ENCODE measurements at regions not wholly inside any gene's neighbourhood (a gene's known extent, or its start where the extent isn't known, plus 50 kb on each side); places are given as distances from the start of the nearest gene placed in this dataset.

GRCh38 chr5:135249658-135250057, 149.4 kb downstream of the MACROH2A1 start:
- H4K8ac ChIP-seq (ENCODE audit: low read depth, low read length) = no peak overlapping the region
- H2AK5ac ChIP-seq (ENCODE audit: low read depth, low read length) = no peak overlapping the region
- H3K4ac ChIP-seq (ENCODE audit: low read length) = no peak overlapping the region
- no peak overlapping the region for H3K27ac ChIP-seq (replicated peaks; ENCODE audit: low read length)
- H4K91ac ChIP-seq (ENCODE audit: low read depth, low read length, poor library complexity) = no peak overlapping the region
- H3K79me1 ChIP-seq (ENCODE audit: low read depth, low read length) = no peaks in the 10 kb centered on the region
- peak overlapping the region; percentile 33 for H2BK120ac ChIP-seq (ENCODE audit: low read depth, low read length)
- no peak overlapping the region for H3K9ac ChIP-seq (ENCODE audit: low read depth, low read length, poor library complexity)
- H3K14ac ChIP-seq (ENCODE audit: low read length) = no peak overlapping the region
- H2BK15ac ChIP-seq (ENCODE audit: low read length) = no peak overlapping the region
- no peak overlapping the region for H2BK12ac ChIP-seq (ENCODE audit: low read length)
- no peak overlapping the region for H3K23ac ChIP-seq (ENCODE audit: low read depth, low read length, poor library complexity)
- H3K4me2 ChIP-seq (ENCODE audit: insufficient read depth, low read length, poor library complexity, severe bottlenecking) = no peak overlapping the region
- H3K4me1 ChIP-seq (ENCODE audit: control insufficient read depth in 2 of 2, insufficient read depth in 1 of 2, low read depth in 1 of 2, low read length in 2 of 2) = peaks cover 0 to 28% of the 10 kb centered on the region in 2 donors
- peaks cover 0 to 2% of the 10 kb centered on the region in 2 donors for H3K36me3 ChIP-seq (replicated peaks in 1 of 2; ENCODE audit: control insufficient read depth in 2 of 2, insufficient read depth in 2 of 2, low read length in 2 of 2)
- no peaks in the 10 kb centered on the region for H3K27me3 ChIP-seq (ENCODE audit: control insufficient read depth in 3 of 3, insufficient read depth in 3 of 3, low read depth in 1 of 3, low read length in 3 of 3)
- H2BK5ac ChIP-seq (ENCODE audit: low read length) = no peak overlapping the region
- peak overlapping the region; percentile 15 for H3K18ac ChIP-seq (ENCODE audit: low read length)
- DNase-seq (ENCODE audit: low spot score) = no peak
- peaks cover 0 to 4% of the 10 kb centered on the region in 2 donors for H3K9me3 ChIP-seq (replicated peaks in 1 of 2; ENCODE audit: control insufficient read depth in 2 of 2, insufficient read depth in 1 of 2, low read depth in 1 of 2, low read length in 2 of 2)
- no CpG with 5 or more reads among the region's 5 CpGs for WGBS, 2 donors (ENCODE audit: extremely low coverage in 2 of 2, insufficient read length in 2 of 2, insufficient replicate concordance in 1 of 2)
- no peak overlapping the region for H3K4me3 ChIP-seq (ENCODE audit: low read length in 2 of 2)
- no peak overlapping the region for H2AFZ ChIP-seq (ENCODE audit: low read length)

- Histone ChIP-seq H2BK120ac (ENCODE audit: low read depth, low read length) (no peak overlapping the region), H3K4me1 (ENCODE audit: control insufficient read depth in 2 of 2, insufficient read depth in 1 of 2, low read depth in 1 of 2, low read length in 2 of 2) (peaks cover 0 to 28% of the 10 kb centered on the region in 2 donors), H2BK5ac (ENCODE audit: low read length) (peak overlapping the region; percentile 22), H3K36me3 (replicated peaks in 1 of 2; ENCODE audit: control insufficient read depth in 2 of 2, insufficient read depth in 2 of 2, low read length in 2 of 2) (peaks cover 0 to 2% of the 10 kb centered on the region in 2 donors), H3K4me3 (ENCODE audit: low read length in 2 of 2) (no peak overlapping the region), H3K27ac (replicated peaks; ENCODE audit: low read length) (no peak overlapping the region), H3K4ac (ENCODE audit: low read length) (no peak overlapping the region), H3K18ac (ENCODE audit: low read length) (peak overlapping the region; percentile 16), H3K14ac (ENCODE audit: low read length) (no peak overlapping the region), H2BK15ac (ENCODE audit: low read length) (peak overlapping the region; percentile 3), H3K27me3 (ENCODE audit: control insufficient read depth in 3 of 3, insufficient read depth in 3 of 3, low read depth in 1 of 3, low read length in 3 of 3) (no peaks in the 10 kb centered on the region), H3K9me3 (replicated peaks in 1 of 2; ENCODE audit: control insufficient read depth in 2 of 2, insufficient read depth in 1 of 2, low read depth in 1 of 2, low read length in 2 of 2) (peaks cover 0 to 4% of the 10 kb centered on the region in 2 donors), H4K8ac (ENCODE audit: low read depth, low read length) (no peak overlapping the region), H3K79me1 (ENCODE audit: low read depth, low read length) (no peaks in the 10 kb centered on the region), H3K9ac (ENCODE audit: low read depth, low read length, poor library complexity) (no peak overlapping the region), H2AK5ac (ENCODE audit: low read depth, low read length) (peak overlapping the region; percentile 40), H3K4me2 (ENCODE audit: insufficient read depth, low read length, poor library complexity, severe bottlenecking) (no peak overlapping the region), H3K23ac (ENCODE audit: low read depth, low read length, poor library complexity) (no peak overlapping the region), H2BK12ac (ENCODE audit: low read length) (no peak overlapping the region), H4K91ac (ENCODE audit: low read depth, low read length, poor library complexity) (peak overlapping the region; percentile 11), H2AFZ (ENCODE audit: low read length) (no peak overlapping the region)
- WGBS, 2 donors (ENCODE audit: extremely low coverage in 2 of 2, insufficient read length in 2 of 2, insufficient replicate concordance in 1 of 2) = no CpG with 5 or more reads among the region's 8 CpGs
- DNase-seq (ENCODE audit: low spot score) = no peak
Observed at GRCh38 chr5:135248801-135249231, 150.2 kb downstream of the MACROH2A1 start.

GRCh38 chr5:135246923-135247795, 151.9 kb downstream of the MACROH2A1 start:
- Histone ChIP-seq H2BK120ac (ENCODE audit: low read depth, low read length) (no peak overlapping the region), H3K27me3 (ENCODE audit: control insufficient read depth in 3 of 3, insufficient read depth in 3 of 3, low read depth in 1 of 3, low read length in 3 of 3) (no peaks in the 10 kb centered on the region), H3K4ac (ENCODE audit: low read length) (no peak overlapping the region), H3K4me2 (ENCODE audit: insufficient read depth, low read length, poor library complexity, severe bottlenecking) (no peak overlapping the region), H2BK12ac (ENCODE audit: low read length) (no peak overlapping the region), H3K79me1 (ENCODE audit: low read depth, low read length) (no peaks in the 10 kb centered on the region), H4K91ac (ENCODE audit: low read depth, low read length, poor library complexity) (no peak overlapping the region), H4K8ac (ENCODE audit: low read depth, low read length) (no peak overlapping the region), H2BK15ac (ENCODE audit: low read length) (peak overlapping the region; percentile 12), H3K36me3 (replicated peaks in 1 of 2; ENCODE audit: control insufficient read depth in 2 of 2, insufficient read depth in 2 of 2, low read length in 2 of 2) (peaks cover 0 to 2% of the 10 kb centered on the region in 2 donors), H2AFZ (ENCODE audit: low read length) (peak overlapping the region; percentile 34), H3K4me1 (ENCODE audit: control insufficient read depth in 2 of 2, insufficient read depth in 1 of 2, low read depth in 1 of 2, low read length in 2 of 2) (peaks cover 0 to 28% of the 10 kb centered on the region in 2 donors), H3K4me3 (ENCODE audit: low read length in 2 of 2) (no peak overlapping the region), H3K9ac (ENCODE audit: low read depth, low read length, poor library complexity) (no peak overlapping the region), H2AK5ac (ENCODE audit: low read depth, low read length) (peak overlapping the region; percentile 43), H3K23ac (ENCODE audit: low read depth, low read length, poor library complexity) (no peak overlapping the region), H3K14ac (ENCODE audit: low read length) (no peak overlapping the region), H3K9me3 (replicated peaks in 1 of 2; ENCODE audit: control insufficient read depth in 2 of 2, insufficient read depth in 1 of 2, low read depth in 1 of 2, low read length in 2 of 2) (peaks cover 0 to 4% of the 10 kb centered on the region in 2 donors), H3K27ac (replicated peaks; ENCODE audit: low read length) (no peak overlapping the region), H3K18ac (ENCODE audit: low read length) (peak overlapping the region; percentile 46), H2BK5ac (ENCODE audit: low read length) (no peak overlapping the region)
- no peak for DNase-seq (ENCODE audit: low spot score)
- no CpG with 5 or more reads among the region's 28 CpGs for WGBS, 2 donors (ENCODE audit: extremely low coverage in 2 of 2, insufficient read length in 2 of 2, insufficient replicate concordance in 1 of 2)

GRCh38 chr5:135246605-135246922, 152.5 kb downstream of the MACROH2A1 start:
- Histone ChIP-seq H3K9me3 (replicated peaks in 1 of 2; ENCODE audit: control insufficient read depth in 2 of 2, insufficient read depth in 1 of 2, low read depth in 1 of 2, low read length in 2 of 2) (no peaks in the 10 kb centered on the region), H4K91ac (ENCODE audit: low read depth, low read length, poor library complexity) (no peak overlapping the region), H3K14ac (ENCODE audit: low read length) (no peak overlapping the region), H2BK5ac (ENCODE audit: low read length) (no peak overlapping the region), H3K36me3 (replicated peaks in 1 of 2; ENCODE audit: control insufficient read depth in 2 of 2, insufficient read depth in 2 of 2, low read length in 2 of 2) (no peaks in the 10 kb centered on the region), H3K18ac (ENCODE audit: low read length) (no peak overlapping the region), H3K4me2 (ENCODE audit: insufficient read depth, low read length, poor library complexity, severe bottlenecking) (no peak overlapping the region), H3K4me1 (ENCODE audit: control insufficient read depth in 2 of 2, insufficient read depth in 1 of 2, low read depth in 1 of 2, low read length in 2 of 2) (peaks cover 0 to 26% of the 10 kb centered on the region in 2 donors), H2BK15ac (ENCODE audit: low read length) (no peak overlapping the region), H3K27ac (replicated peaks; ENCODE audit: low read length) (no peak overlapping the region), H2BK120ac (ENCODE audit: low read depth, low read length) (no peak overlapping the region), H3K4ac (ENCODE audit: low read length) (no peak overlapping the region), H3K23ac (ENCODE audit: low read depth, low read length, poor library complexity) (no peak overlapping the region), H3K9ac (ENCODE audit: low read depth, low read length, poor library complexity) (no peak overlapping the region), H3K79me1 (ENCODE audit: low read depth, low read length) (no peaks in the 10 kb centered on the region), H2BK12ac (ENCODE audit: low read length) (no peak overlapping the region), H2AFZ (ENCODE audit: low read length) (peak overlapping the region; percentile 34), H3K4me3 (ENCODE audit: low read length in 2 of 2) (no peak overlapping the region), H2AK5ac (ENCODE audit: low read depth, low read length) (no peak overlapping the region), H3K27me3 (ENCODE audit: control insufficient read depth in 3 of 3, insufficient read depth in 3 of 3, low read depth in 1 of 3, low read length in 3 of 3) (no peaks in the 10 kb centered on the region), H4K8ac (ENCODE audit: low read depth, low read length) (no peak overlapping the region)
- WGBS, 2 donors (ENCODE audit: extremely low coverage in 2 of 2, insufficient read length in 2 of 2, insufficient replicate concordance in 1 of 2) = no CpG with 5 or more reads among the region's 5 CpGs
- DNase-seq (ENCODE audit: low spot score) = no peak

Measured in neuronal stem cell (in vitro differentiated cells).